Immature natural killer cell (primary cell): ENCODE measurements at regions not wholly inside any gene's neighbourhood (a gene's known extent, or its start where the extent isn't known, plus 50 kb on each side); places are given as distances from the start of the nearest gene placed in this dataset.
"Not testable (repeated sequence)": the region's sequence is repeated elsewhere in the genome, so short reads cannot be mapped to it uniquely, and the experiment has no call there.

Experiments used
- DNase-seq, 3 donors: peaks; one replicate each; pipeline ENCODE4 v3.0.0; 2022; ENCODE audit warnings: mixed read lengths in 1 of 3
- H3K27ac Mint-ChIP-seq, 6 donors: one replicate each; pipeline ENCODE4 v1.8.0; 2020; ENCODE audit warnings: mixed read lengths in 6 of 6, mild to moderate bottlenecking in 5 of 6, inconsistent platforms in 4 of 6, moderate library complexity in 3 of 6
- H3K27me3 Mint-ChIP-seq, 3 donors: one replicate each; pipeline ENCODE4 v1.8.0; 2020 to 2021; ENCODE audit warnings: low read depth in 3 of 3, mild to moderate bottlenecking in 3 of 3, mixed read lengths in 3 of 3, moderate library complexity in 3 of 3, inconsistent platforms in 1 of 3
- H3K36me3 Mint-ChIP-seq, 3 donors: one replicate each; pipeline ENCODE4 v1.8.0; 2020; ENCODE audit warnings: mixed read lengths in 3 of 3, inconsistent platforms in 2 of 3, mild to moderate bottlenecking in 2 of 3
- H3K4me1 Mint-ChIP-seq, 2 donors: one replicate each; pipeline ENCODE4 v1.8.0; 2020; ENCODE audit warnings: inconsistent platforms in 2 of 2, mild to moderate bottlenecking in 2 of 2, mixed read lengths in 2 of 2, moderate library complexity in 1 of 2
- H3K4me3 Mint-ChIP-seq, 5 donors: one replicate each; pipeline ENCODE4 v1.8.0; 2020; ENCODE audit warnings: mild to moderate bottlenecking in 5 of 5, mixed read lengths in 5 of 5, inconsistent platforms in 3 of 5, moderate library complexity in 3 of 5
- H3K9me3 Mint-ChIP-seq, 6 donors: one replicate each; pipeline ENCODE4 v1.8.0; 2020; ENCODE audit warnings: mild to moderate bottlenecking in 6 of 6, mixed read lengths in 6 of 6, inconsistent platforms in 4 of 6, moderate library complexity in 3 of 6

DNA sequence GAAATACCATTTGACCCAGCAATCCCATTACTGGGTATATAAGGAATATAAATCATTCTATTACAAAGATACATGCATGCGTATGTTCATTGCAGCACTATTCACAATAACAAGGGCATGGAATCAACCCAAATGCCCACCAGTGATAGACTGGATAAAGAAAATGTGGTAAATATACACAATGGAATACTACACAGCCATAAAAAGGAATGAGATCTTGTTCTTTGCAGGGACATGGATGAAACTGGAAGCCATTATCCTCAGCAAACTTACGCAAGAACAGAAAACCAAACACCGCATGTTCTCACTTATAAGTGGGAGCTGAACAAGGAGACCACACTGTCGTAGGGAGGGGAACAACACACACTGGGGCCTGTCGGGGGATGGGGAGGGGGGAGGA, 57.3 kb upstream of the PIP4K2A start:
- H3K4me3 Mint-ChIP-seq, H3K4me1 Mint-ChIP-seq: not testable (repeated sequence)

DNA sequence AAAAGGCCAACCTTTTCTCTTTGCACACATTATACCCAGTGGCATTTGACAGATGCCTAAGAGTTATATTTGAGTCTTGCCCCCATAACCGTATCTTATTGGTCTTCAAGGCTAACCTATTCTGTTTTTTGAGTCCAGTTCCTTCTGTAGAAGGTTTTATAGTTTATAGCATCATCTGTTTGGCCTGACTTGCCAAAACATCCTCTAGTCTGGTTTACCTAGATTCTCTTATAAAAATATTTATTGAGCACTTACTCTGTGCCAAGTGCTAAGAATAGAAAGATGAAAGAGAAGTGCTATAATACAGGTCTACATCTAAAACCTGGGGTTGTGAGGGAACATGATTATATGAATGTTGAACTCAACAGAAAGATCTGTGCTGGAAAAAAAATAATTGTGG, 55.9 kb upstream of the PIP4K2A start:
- H3K9me3 Mint-ChIP-seq: no peaks in the 10 kb centered on the region
- no peak overlapping the region for H3K27ac Mint-ChIP-seq
- H3K27me3 Mint-ChIP-seq: peaks cover 0 to 6% (median 0%) of the 10 kb centered on the region in 3 donors
- no peak overlapping the region for H3K4me3 Mint-ChIP-seq
- H3K4me1 Mint-ChIP-seq: no peaks in the 10 kb centered on the region
- DNase-seq: no peak
- H3K36me3 Mint-ChIP-seq: peaks cover 3 to 4% (median 4%) of the 10 kb centered on the region in 3 donors

More for the DNA sequence above, 57.3 kb upstream of the PIP4K2A start:
- H3K9me3 Mint-ChIP-seq, DNase-seq, H3K27ac Mint-ChIP-seq, H3K36me3 Mint-ChIP-seq, H3K27me3 Mint-ChIP-seq: not testable (repeated sequence)

- no peak for DNase-seq
- Mint-ChIP-seq H3K36me3 (peaks cover 3 to 8% (median 4%) of the 10 kb centered on the region in 3 donors), H3K9me3 (no peaks in the 10 kb centered on the region), H3K4me1 (no peaks in the 10 kb centered on the region), H3K27ac (no peak overlapping the region), H3K4me3 (no peak overlapping the region), H3K27me3 (peaks cover 0 to 6% (median 0%) of the 10 kb centered on the region in 3 donors)
Observed at GRCh38 chr10:22767859-22768258, 53.5 kb upstream of the PIP4K2A start.

DNA sequence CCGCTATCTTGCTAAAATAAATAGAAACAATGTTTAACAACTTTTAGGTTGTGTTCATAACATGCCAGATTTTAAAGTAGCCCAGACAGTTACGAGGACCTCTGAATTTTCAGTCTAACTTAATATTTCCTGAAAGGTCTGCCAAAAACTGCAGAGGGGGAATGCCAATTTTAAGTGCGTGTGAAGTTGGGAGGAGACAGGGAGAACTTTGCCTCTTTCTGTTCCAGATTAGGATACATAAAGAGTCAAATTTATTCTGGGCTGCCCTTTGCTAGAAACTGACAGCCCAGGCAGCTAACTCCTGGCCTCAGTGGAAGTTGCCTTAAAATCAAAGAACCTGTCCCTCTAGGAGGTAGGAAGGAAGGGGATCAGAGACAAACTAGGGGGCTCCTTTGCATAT, 52.3 kb upstream of the PIP4K2A start:
- Mint-ChIP-seq H3K9me3 (no peaks in the 10 kb centered on the region), H3K36me3 (peaks cover 3 to 8% (median 4%) of the 10 kb centered on the region in 3 donors), H3K27ac (peak overlapping the region in 1 of 6 donors; percentile 35), H3K4me1 (no peaks in the 10 kb centered on the region), H3K4me3 (no peak overlapping the region), H3K27me3 (peaks cover 0 to 7% (median 0%) of the 10 kb centered on the region in 3 donors)
- no peak for DNase-seq

DNA sequence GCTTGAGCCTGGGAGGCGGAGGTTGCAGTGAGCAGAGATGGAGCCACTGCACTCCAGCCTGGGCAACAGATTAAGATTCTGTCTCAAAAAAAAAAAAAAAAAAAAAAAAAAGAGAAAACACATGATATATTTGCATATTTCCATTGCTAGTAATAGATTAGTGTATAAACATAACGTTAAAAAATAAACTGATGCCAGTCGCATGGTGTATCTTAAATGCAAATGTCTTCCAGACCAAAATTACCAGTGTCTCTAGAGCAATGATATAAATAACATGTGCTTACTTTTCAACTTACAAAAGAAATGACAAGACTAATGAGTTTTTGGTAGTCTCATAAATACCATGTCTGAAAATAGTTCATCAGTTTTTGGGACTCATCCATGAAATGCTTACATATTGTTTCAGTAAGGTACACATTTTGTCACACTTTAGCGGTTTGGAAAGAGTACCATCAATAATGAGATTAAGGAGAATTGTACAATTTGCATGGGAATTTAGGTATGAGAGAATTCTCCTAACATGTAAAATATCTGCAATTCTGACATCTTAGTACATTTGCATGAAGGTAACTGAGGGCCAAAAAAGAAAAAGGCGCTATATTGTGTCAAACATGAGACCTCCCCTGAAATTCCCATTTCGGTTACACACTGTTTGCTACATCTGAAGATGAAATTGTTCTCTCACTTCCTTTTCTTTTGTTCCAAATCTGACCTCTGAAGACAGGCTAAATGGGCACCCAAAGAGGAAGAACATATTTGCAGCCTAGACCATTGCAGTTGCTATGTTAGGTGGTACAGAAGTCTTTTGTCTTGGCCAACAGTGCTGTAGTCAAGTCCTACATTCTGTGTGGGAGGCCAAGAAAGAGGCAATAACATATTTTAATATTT, 51.5 kb upstream of the PIP4K2A start:
- Mint-ChIP-seq H3K36me3 (peaks cover 3 to 8% (median 4%) of the 10 kb centered on the region in 3 donors), H3K9me3 (no peaks in the 10 kb centered on the region), H3K27ac (no peak overlapping the region), H3K27me3 (peaks cover 0 to 7% (median 0%) of the 10 kb centered on the region in 3 donors), H3K4me3 (no peak overlapping the region), H3K4me1 (no peaks in the 10 kb centered on the region)
- DNase-seq: no peak

DNA sequence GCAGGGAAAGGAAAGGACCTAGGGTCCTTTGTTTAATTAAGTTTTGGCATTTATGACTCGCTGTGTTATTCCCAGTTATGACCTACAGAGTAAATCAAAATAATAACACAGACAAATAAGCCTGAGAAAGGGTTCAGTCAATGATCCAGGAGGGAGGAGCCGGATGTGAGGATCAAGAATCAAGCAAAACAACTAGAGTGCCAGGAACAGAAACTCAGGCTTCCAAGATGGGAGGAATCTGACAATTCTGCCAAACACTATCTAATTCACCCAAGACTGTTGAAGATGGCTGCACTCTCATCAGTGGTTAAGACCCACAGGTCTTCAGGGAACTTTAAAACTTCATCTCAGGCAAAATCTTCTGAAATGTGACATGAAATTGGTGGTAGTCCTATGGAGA, 50.3 kb upstream of the PIP4K2A start:
- no peaks in the 10 kb centered on the region for H3K4me1 Mint-ChIP-seq
- peaks cover 0 to 3% (median 3%) of the 10 kb centered on the region in 3 donors for H3K36me3 Mint-ChIP-seq
- H3K9me3 Mint-ChIP-seq: no peaks in the 10 kb centered on the region
- H3K27ac Mint-ChIP-seq: no peak overlapping the region
- H3K27me3 Mint-ChIP-seq: peaks cover 0 to 6% (median 0%) of the 10 kb centered on the region in 3 donors
- H3K4me3 Mint-ChIP-seq: no peak overlapping the region
- no peak for DNase-seq
